HepG2 (cell line): ENCODE measurements at regions not wholly inside any gene's neighbourhood (a gene's known extent, or its start where the extent isn't known, plus 50 kb on each side); places are given as distances from the start of the nearest gene placed in this dataset.

Experiments used
- ATAC-seq: fragments of 200-7000 bp; cut with Tn5 transposase; 3 replicates; pipeline ENCODE4 v1.9.1; 2020; ENCODE audit warnings: mild to moderate bottlenecking, moderate library complexity
- BruUV-seq: library from RNA; stranded (reverse); fragments of 400-500 nt; replicated peaks from 2 replicates; lab custom pipeline; 2021; lab: Mats Ljungman, UMichigan
- CTCF ChIA-PET: fragments of 300-600 bp; formaldehyde crosslinking; extraction: SDS; loops from one replicate; lab custom pipeline; 2021; ENCODE audit warnings: low total read pairs, inconsistent platforms, low intra/inter-chr PET ratio; lab: Yijun Ruan, JAX
- POLR2A ChIA-PET: fragments of 350-600 bp; sonication (Branson Sonifier 250); formaldehyde crosslinking; loops from one replicate; lab custom pipeline; 2020; ENCODE audit warnings: antibody characterized with exemption, inconsistent platforms; lab: Yijun Ruan, JAX
- DNase-seq: peaks from one replicate; pipeline ENCODE4 v3.0.0-alpha.2; 2015; ENCODE audit warnings: low spot score
- FAIRE-seq: peaks from 3 replicates; lab custom pipeline; 2011; peaks lifted over from hg19 to GRCh38; lab: Jason Lieb, UNC
- H2AFZ ChIP-seq: one replicate; pipeline ENCODE4 v1.6.1; 2011; ENCODE audit warnings: low read length, inconsistent platforms
- H3K27ac ChIP-seq: fragments of 300-600 bp; 3 replicates; pipeline ENCODE4 v1.8.0; 2011; ENCODE audit warnings: mixed run types, mild to moderate bottlenecking, mixed read lengths, low read length, inconsistent platforms; ENCODE audit not compliant: insufficient read depth; ENCODE audit errors: extremely low read length
- H3K27me3 ChIP-seq, 2 experiments: fragments of 200-600 bp in 1 of 2; 2 replicates in 1 of 2; 3 replicates in 1 of 2; pipeline versions ENCODE4 v1.6.0 to v1.8.0; 2011; ENCODE audit warnings: low read length in 2 of 2, mild to moderate bottlenecking in 2 of 2, moderate library complexity in 2 of 2, inconsistent platforms in 1 of 2; ENCODE audit not compliant: insufficient read depth in 2 of 2, control insufficient read depth in 1 of 2
- H3K36me3 ChIP-seq, 2 experiments: fragments of 200-600 bp in 1 of 2; replicated peaks in 1 of 2; 2 replicates in 1 of 2; 3 replicates in 1 of 2; pipeline versions ENCODE4 v1.5.1 to v1.8.0; 2011; ENCODE audit warnings: low read length in 2 of 2, inconsistent platforms in 1 of 2; ENCODE audit not compliant: insufficient read depth in 2 of 2, control insufficient read depth in 1 of 2
- H3K4me1 ChIP-seq: 2 replicates; pipeline ENCODE4 v1.5.1; 2012; ENCODE audit warnings: low read length, inconsistent platforms; ENCODE audit not compliant: insufficient read depth
- H3K4me2 ChIP-seq: 2 replicates; pipeline ENCODE4 v1.6.0; 2011; ENCODE audit warnings: low read depth, low read length, inconsistent platforms
- H3K4me3 ChIP-seq, 3 experiments: fragments of 200-600 bp in 1 of 3; sonication (generic), shearing (Covaris generic) in 1 of 3; replicated peaks in 1 of 3; 2 replicates each; pipeline ENCODE4 v1.5.1; 2011 to 2016; ENCODE audit warnings: low read length in 3 of 3, inconsistent platforms in 2 of 3, low read depth in 2 of 3, mild to moderate bottlenecking in 2 of 3, control low read depth in 1 of 3, mixed read lengths in 1 of 3; ENCODE audit not compliant: insufficient read depth in 1 of 3
- H3K79me2 ChIP-seq: one replicate; pipeline ENCODE4 v1.6.1; 2011; ENCODE audit warnings: low read length, inconsistent platforms; ENCODE audit not compliant: insufficient read depth
- H3K9ac ChIP-seq: 2 replicates; pipeline ENCODE4 v1.6.0; 2011; ENCODE audit warnings: mild to moderate bottlenecking, low read depth, low read length, inconsistent platforms; ENCODE audit not compliant: insufficient read depth
- H3K9me3 ChIP-seq: 2 replicates; pipeline ENCODE4 v1.5.1; 2012; ENCODE audit warnings: mild to moderate bottlenecking, low read length
- H4K20me1 ChIP-seq: 2 replicates; pipeline ENCODE4 v1.6.0; 2011; ENCODE audit warnings: inconsistent platforms, mild to moderate bottlenecking, low read length, moderate library complexity; ENCODE audit not compliant: insufficient read depth
- NFIC ChIP-seq: IDR thresholded peaks from 2 replicates; pipeline ENCODE4 v1.6.1; 2012; ENCODE audit warnings: mild to moderate bottlenecking, low read length, inconsistent platforms
- NFRKB ChIP-seq: fragments of 450-650 bp; IDR thresholded peaks from 2 replicates; pipeline ENCODE4 v1.6.1; 2017
- NR3C1 ChIP-seq: sonication (generic); formaldehyde crosslinking; IDR thresholded peaks from 2 replicates; pipeline ENCODE4 v1.4.0; 2020; ENCODE audit warnings: missing genetic modification reagents
- PHF8 ChIP-seq: sonication (generic); formaldehyde crosslinking; IDR thresholded peaks from 2 replicates; pipeline ENCODE4 v1.5.0; 2020; ENCODE audit warnings: missing genetic modification reagents
- PITX1 ChIP-seq: sonication (generic); formaldehyde crosslinking; IDR thresholded peaks from 2 replicates; pipeline ENCODE4 v1.5.1; 2020; ENCODE audit warnings: mild to moderate bottlenecking, missing genetic modification reagents
- REPIN1 ChIP-seq: sonication (generic); formaldehyde crosslinking; IDR thresholded peaks from 2 replicates; pipeline ENCODE4 v1.8.0; 2022; ENCODE audit warnings: missing genetic modification reagents, low read depth, mild to moderate bottlenecking, borderline replicate concordance
- ZEB1 ChIP-seq: IDR thresholded peaks from 2 replicates; pipeline ENCODE4 v1.6.1; 2012; ENCODE audit warnings: mild to moderate bottlenecking, low read depth, inconsistent platforms; ENCODE audit not compliant: insufficient replicate concordance
- ZNF317 ChIP-seq: sonication (generic); formaldehyde crosslinking; IDR thresholded peaks from 2 replicates; pipeline ENCODE4 v1.5.0; 2020; ENCODE audit warnings: mild to moderate bottlenecking, missing genetic modification reagents
- ZSCAN21 ChIP-seq: sonication (generic); formaldehyde crosslinking; IDR thresholded peaks from 2 replicates; pipeline ENCODE4 v1.8.0; 2022; ENCODE audit warnings: mild to moderate bottlenecking, missing genetic modification reagents, moderate library complexity, borderline replicate concordance
- WGBS: methylation state at CpG from one replicate; pipeline ENCODE4 v1.1.6; 2017; ENCODE audit warnings: low lambda C conversion rate; 5-methylcytosine and 5-hydroxymethylcytosine counted together
- in situ Hi-C: cut with HindIII; loops from 2 replicates; pipeline ENCODE4 v1.10.0; 2017; ENCODE audit warnings: low pct_unique_long_range_greater_than_20kb; ENCODE audit not compliant: extremely low pct_ligation_motif_present
- intact Hi-C: fragments of 100-400 bp; cut with micrococcal nuclease; formaldehyde crosslinking; loops from one replicate; pipeline ENCODE4 v1.10.0; 2022; ENCODE audit not compliant: unreplicated experiment
- TF ChIP-seq, protein P1 (sequence below), 2 experiments: sonication (generic) in 1 of 2; formaldehyde crosslinking in 1 of 2; IDR thresholded peaks; 2 replicates each; pipeline versions ENCODE4 v1.5.1 to v1.6.1; 2011 to 2020; ENCODE audit warnings: borderline replicate concordance in 1 of 2, low read depth in 1 of 2, low read length in 1 of 2, mild to moderate bottlenecking in 1 of 2, missing genetic modification reagents in 1 of 2, moderate library complexity in 1 of 2
- TF ChIP-seq, protein P2 (sequence below): sonication (generic); formaldehyde crosslinking; IDR thresholded peaks from 2 replicates; pipeline ENCODE4 v1.4.0; 2020; ENCODE audit warnings: mild to moderate bottlenecking, missing genetic modification reagents
- TF ChIP-seq, protein P3 (sequence below): sonication (generic); formaldehyde crosslinking; IDR thresholded peaks from 2 replicates; pipeline ENCODE4 v1.5.0; 2020; ENCODE audit warnings: missing genetic modification reagents

DNA sequence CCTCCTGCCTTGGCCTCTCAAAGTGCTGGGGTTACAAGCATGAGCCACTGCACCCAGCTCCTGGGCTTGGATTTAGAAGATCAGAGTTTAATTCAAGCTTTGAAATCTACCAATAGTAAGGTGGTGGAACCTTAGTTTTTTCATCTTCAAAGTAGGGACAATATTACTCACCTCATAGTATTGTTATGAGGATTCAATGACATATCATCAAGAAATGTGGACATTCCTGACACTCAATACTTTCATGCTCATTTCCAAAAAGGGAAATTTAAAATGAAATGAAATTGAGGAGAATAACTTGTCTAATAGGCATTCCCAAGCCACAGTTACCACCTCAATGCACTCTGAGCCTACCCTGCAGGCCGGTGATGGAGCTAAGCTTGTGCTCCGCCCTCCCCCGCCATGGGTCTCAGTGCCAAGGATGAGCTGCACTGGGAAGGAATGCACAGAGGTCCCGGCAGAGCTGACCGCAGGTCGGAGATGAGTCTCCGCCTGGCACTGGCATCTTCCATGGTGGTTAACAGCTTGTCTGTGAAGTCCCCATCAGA lies 56.5 kb upstream of the BCAR3 start:
- TF ChIP-seq NFIC, result no peak
- TF ChIP-seq, protein P1, sequence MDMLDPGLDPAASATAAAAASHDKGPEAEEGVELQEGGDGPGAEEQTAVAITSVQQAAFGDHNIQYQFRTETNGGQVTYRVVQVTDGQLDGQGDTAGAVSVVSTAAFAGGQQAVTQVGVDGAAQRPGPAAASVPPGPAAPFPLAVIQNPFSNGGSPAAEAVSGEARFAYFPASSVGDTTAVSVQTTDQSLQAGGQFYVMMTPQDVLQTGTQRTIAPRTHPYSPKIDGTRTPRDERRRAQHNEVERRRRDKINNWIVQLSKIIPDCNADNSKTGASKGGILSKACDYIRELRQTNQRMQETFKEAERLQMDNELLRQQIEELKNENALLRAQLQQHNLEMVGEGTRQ (IDR thresholded peaks at IDR 0.05; ENCODE audit: low read depth, low read length), result no peak
- TF ChIP-seq, protein P1 (CRISPR knock-in tag; IDR thresholded peaks at IDR 0.05; ENCODE audit: borderline replicate concordance), result no peak
- TF ChIP-seq, protein P2, sequence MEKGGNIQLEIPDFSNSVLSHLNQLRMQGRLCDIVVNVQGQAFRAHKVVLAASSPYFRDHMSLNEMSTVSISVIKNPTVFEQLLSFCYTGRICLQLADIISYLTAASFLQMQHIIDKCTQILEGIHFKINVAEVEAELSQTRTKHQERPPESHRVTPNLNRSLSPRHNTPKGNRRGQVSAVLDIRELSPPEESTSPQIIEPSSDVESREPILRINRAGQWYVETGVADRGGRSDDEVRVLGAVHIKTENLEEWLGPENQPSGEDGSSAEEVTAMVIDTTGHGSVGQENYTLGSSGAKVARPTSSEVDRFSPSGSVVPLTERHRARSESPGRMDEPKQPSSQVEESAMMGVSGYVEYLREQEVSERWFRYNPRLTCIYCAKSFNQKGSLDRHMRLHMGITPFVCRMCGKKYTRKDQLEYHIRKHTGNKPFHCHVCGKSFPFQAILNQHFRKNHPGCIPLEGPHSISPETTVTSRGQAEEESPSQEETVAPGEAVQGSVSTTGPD (CRISPR knock-in tag), result no peak
- no peak for TF ChIP-seq ZEB1
- TF ChIP-seq ZNF317, result no peak
- TF ChIP-seq NFRKB, result no peak
- TF ChIP-seq, protein P3, sequence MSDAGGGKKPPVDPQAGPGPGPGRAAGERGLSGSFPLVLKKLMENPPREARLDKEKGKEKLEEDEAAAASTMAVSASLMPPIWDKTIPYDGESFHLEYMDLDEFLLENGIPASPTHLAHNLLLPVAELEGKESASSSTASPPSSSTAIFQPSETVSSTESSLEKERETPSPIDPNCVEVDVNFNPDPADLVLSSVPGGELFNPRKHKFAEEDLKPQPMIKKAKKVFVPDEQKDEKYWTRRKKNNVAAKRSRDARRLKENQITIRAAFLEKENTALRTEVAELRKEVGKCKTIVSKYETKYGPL (CRISPR knock-in tag), result no peak
- no peak for TF ChIP-seq ZSCAN21 (CRISPR knock-in tag)
- TF ChIP-seq PHF8 (CRISPR knock-in tag), result no peak
- no peak for TF ChIP-seq NR3C1
- no peak for TF ChIP-seq REPIN1 (CRISPR knock-in tag)
- TF ChIP-seq PITX1 (CRISPR knock-in tag), result no peak
- no peak overlapping the region for H3K4me3 ChIP-seq
- intact Hi-C loops, result loop anchor here (10.0 kb wide), 1 partner anchor 53 kb away; the partner anchor contains the start of gene BCAR3

More for the DNA sequence above, 56.5 kb upstream of the BCAR3 start:
- in situ Hi-C loops, result no loop called here
- Histone ChIP-seq H3K4me2 (no peak overlapping the region), H3K79me2 (no peaks in the 10 kb centered on the region), H3K36me3 (no peaks in the 10 kb centered on the region), H2AFZ (no peak overlapping the region), H3K4me1 (peaks cover 37% of the 10 kb centered on the region), H3K9me3 (no peaks in the 10 kb centered on the region), H4K20me1 (no peaks in the 10 kb centered on the region), H3K27ac (no peak overlapping the region), H3K9ac (no peak overlapping the region), H3K27me3 (no peaks in the 10 kb centered on the region)
- ChIA-PET POLR2A (no interaction called here), CTCF (no interaction called here)
- 50% methylated on average over 2 of the region's 7 CpGs for WGBS
- no peak for ATAC-seq
- no peak for DNase-seq
- no peak for FAIRE-seq
- no TSS peak for BruUV-seq
